Ovary (tissue), 3 donors: ENCODE measurements at regions not wholly inside any gene's neighbourhood (a gene's known extent, or its start where the extent isn't known, plus 50 kb on each side); places are given as distances from the start of the nearest gene placed in this dataset.

ENCODE experiments used
- CTCF ChIP-seq, 3 donors: fragments of 450-650 bp in 2 of 3; fragments of 200-600 bp in 1 of 3; IDR thresholded peaks; one replicate each; pipeline versions ENCODE4 v1.5.1 to v1.8.0; 2016 to 2022; ENCODE audit warnings: antibody characterized with exemption in 3 of 3, mild to moderate bottlenecking in 1 of 3
- EP300 ChIP-seq: sonication (generic); formaldehyde crosslinking; IDR thresholded peaks from one replicate; pipeline ENCODE4 v1.6.1; 2017; ENCODE audit warnings: antibody characterized with exemption
- POLR2A ChIP-seq: fragments of 450-650 bp; IDR thresholded peaks from one replicate; pipeline ENCODE4 v1.6.1; 2017; ENCODE audit warnings: antibody characterized with exemption, mild to moderate bottlenecking, moderate library complexity
- donor health status: DM: no; HTN: no; CAD: no.

GRCh38 chr2:217267758-217268157, 407.9 kb upstream of the TNP1 start:
- TF ChIP-seq CTCF (IDR thresholded peaks at IDR 0.05) (no peak), POLR2A (no peak), EP300 (no peak)
